ENCODE measurements at regions not wholly inside any gene's neighbourhood (a gene's known extent, or its start where the extent isn't known, plus 50 kb on each side); places are given as distances from the start of the nearest gene placed in this dataset.
"Not testable (repeated sequence)": the region's sequence is repeated elsewhere in the genome, so short reads cannot be mapped to it uniquely, and the experiment has no call there.

DNA sequence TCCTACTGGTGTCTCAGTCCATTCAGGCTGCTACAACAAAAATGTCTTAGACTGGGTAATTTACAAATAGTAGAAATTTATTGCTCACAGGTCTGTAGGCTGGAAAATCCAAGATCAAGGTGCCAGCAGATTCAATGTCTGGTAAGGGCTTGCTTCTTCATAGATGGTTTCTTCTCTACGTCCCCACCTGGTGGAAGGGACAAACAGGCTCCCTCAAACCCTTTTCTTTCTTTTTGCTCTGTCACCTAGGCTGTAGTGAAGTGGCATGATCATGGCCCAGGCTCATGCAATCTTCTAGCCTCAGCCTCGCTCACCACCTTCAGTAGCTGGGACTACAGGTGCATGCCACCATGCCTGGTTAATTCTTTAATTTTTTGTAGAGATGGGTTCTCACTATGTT, 106.8 kb upstream of the RPH3A start:
- ATAC-seq (ENCODE audit: low read depth in 2 of 2) (no peak), DNase-seq (peak in 1 of 3 donors; percentile 6)
- peaks cover 0 to 2% (median 0%) of the 10 kb centered on the region in 7 donors for H3K9me3 Mint-ChIP-seq
- H3K27ac Mint-ChIP-seq, result no peak overlapping the region
- H3K4me3 ChIP-seq (ENCODE audit: low read depth, low read length), result no peak overlapping the region
- H3K9me3 ChIP-seq (ENCODE audit: control insufficient read depth in 2 of 2, low read length in 2 of 2), result peaks cover 0 to 3% of the 10 kb centered on the region in 2 experiments
- no peaks in the 10 kb centered on the region for H3K4me1 ChIP-seq (ENCODE audit: control insufficient read depth, insufficient read depth, low read length, poor library complexity, severe bottlenecking)
- H3K36me3 Mint-ChIP-seq, result no peaks in the 10 kb centered on the region
- no peak overlapping the region for H3K27ac ChIP-seq (ENCODE audit: insufficient read depth, low read length, poor library complexity, severe bottlenecking)
- no peaks in the 10 kb centered on the region for H3K4me1 Mint-ChIP-seq
- H3K27me3 ChIP-seq (ENCODE audit: control insufficient read depth, insufficient read depth, low read length), result no peaks in the 10 kb centered on the region
- no peak overlapping the region for H3K4me3 Mint-ChIP-seq
- no peaks in the 10 kb centered on the region for H3K36me3 ChIP-seq (ENCODE audit: control insufficient read depth, insufficient read depth, low read length)
- H3K27me3 Mint-ChIP-seq, result peaks cover 33% of the 10 kb centered on the region

- no peak overlapping the region for H3K4me3 Mint-ChIP-seq
- H3K27me3 ChIP-seq (ENCODE audit: control insufficient read depth, insufficient read depth, low read length), result no peaks in the 10 kb centered on the region
- H3K4me1 ChIP-seq (ENCODE audit: control insufficient read depth, insufficient read depth, low read length, poor library complexity, severe bottlenecking), result no peaks in the 10 kb centered on the region
- H3K4me3 ChIP-seq (ENCODE audit: low read depth, low read length), result no peak overlapping the region
- peaks cover 0 to 2% (median 0%) of the 10 kb centered on the region in 7 donors for H3K9me3 Mint-ChIP-seq
- H3K27me3 Mint-ChIP-seq, result peaks cover 33% of the 10 kb centered on the region
- no peak overlapping the region for H3K27ac ChIP-seq (ENCODE audit: insufficient read depth, low read length, poor library complexity, severe bottlenecking)
- ATAC-seq (ENCODE audit: low read depth in 2 of 2) (no peak), DNase-seq (no peak)
- H3K27ac Mint-ChIP-seq, result no peak overlapping the region
- no peaks in the 10 kb centered on the region for H3K36me3 ChIP-seq (ENCODE audit: control insufficient read depth, insufficient read depth, low read length)
- H3K9me3 ChIP-seq (ENCODE audit: control insufficient read depth in 2 of 2, low read length in 2 of 2), result peaks cover 0 to 3% of the 10 kb centered on the region in 2 experiments
- H3K4me1 Mint-ChIP-seq, result no peaks in the 10 kb centered on the region
- H3K36me3 Mint-ChIP-seq, result no peaks in the 10 kb centered on the region
Observed at GRCh38 chr12:112685321-112685720, 106.2 kb upstream of the RPH3A start.

GRCh38 chr12:112686373-112686772, 105.2 kb upstream of the RPH3A start:
- peaks cover 0 to 3% of the 10 kb centered on the region in 2 experiments for H3K9me3 ChIP-seq (ENCODE audit: control insufficient read depth in 2 of 2, low read length in 2 of 2)
- no peak overlapping the region for H3K27ac ChIP-seq (ENCODE audit: insufficient read depth, low read length, poor library complexity, severe bottlenecking)
- Mint-ChIP-seq H3K9me3 (peaks cover 0 to 2% (median 0%) of the 10 kb centered on the region in 7 donors), H3K27me3 (peaks cover 32% of the 10 kb centered on the region), H3K4me1 (no peaks in the 10 kb centered on the region), H3K36me3 (no peaks in the 10 kb centered on the region), H3K4me3 (no peak overlapping the region), H3K27ac (peak overlapping the region in 1 of 3 donors; percentile 83)
- DNase-seq (no peak), ATAC-seq (ENCODE audit: low read depth in 2 of 2) (no peak)
- no peak overlapping the region for H3K4me3 ChIP-seq (ENCODE audit: low read depth, low read length)
- H3K36me3 ChIP-seq (ENCODE audit: control insufficient read depth, insufficient read depth, low read length), result no peaks in the 10 kb centered on the region
- H3K4me1 ChIP-seq (ENCODE audit: control insufficient read depth, insufficient read depth, low read length, poor library complexity, severe bottlenecking), result no peaks in the 10 kb centered on the region
- H3K27me3 ChIP-seq (ENCODE audit: control insufficient read depth, insufficient read depth, low read length), result no peaks in the 10 kb centered on the region

DNA sequence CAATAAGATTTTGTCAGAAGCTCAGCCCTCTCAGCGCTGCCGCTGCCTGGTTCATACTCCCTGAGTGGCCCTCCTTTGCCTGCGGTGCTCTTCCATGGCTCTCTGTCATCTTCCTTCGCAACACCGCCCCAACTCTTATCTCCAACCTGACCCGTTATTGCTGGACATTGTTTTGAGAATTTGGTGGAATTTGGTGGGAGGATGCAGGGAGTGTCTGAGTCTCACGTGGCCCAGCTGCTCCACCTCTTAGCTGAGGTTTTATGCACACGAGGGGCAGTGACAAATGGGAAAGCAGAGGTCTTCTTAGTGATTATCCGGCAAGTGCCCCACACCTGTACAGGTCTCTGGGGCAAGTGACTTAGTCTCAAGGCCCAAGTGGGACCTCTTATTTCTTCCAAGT, 97.5 kb upstream of the RPH3A start:
- ATAC-seq (ENCODE audit: low read depth in 2 of 2) (no peak), DNase-seq (no peak)
- H3K27ac Mint-ChIP-seq, result no peak overlapping the region
- Histone ChIP-seq H3K36me3 (ENCODE audit: control insufficient read depth, insufficient read depth, low read length) (no peaks in the 10 kb centered on the region), H3K27me3 (ENCODE audit: control insufficient read depth, insufficient read depth, low read length) (peaks cover 8% of the 10 kb centered on the region), H3K9me3 (ENCODE audit: control insufficient read depth in 2 of 2, low read length in 2 of 2) (no peaks in the 10 kb centered on the region), H3K4me1 (ENCODE audit: control insufficient read depth, insufficient read depth, low read length, poor library complexity, severe bottlenecking) (no peaks in the 10 kb centered on the region), H3K27ac (ENCODE audit: insufficient read depth, low read length, poor library complexity, severe bottlenecking) (no peak overlapping the region), H3K4me3 (ENCODE audit: low read depth, low read length) (no peak overlapping the region)
- no peaks in the 10 kb centered on the region for H3K4me1 Mint-ChIP-seq
- H3K36me3 Mint-ChIP-seq, result no peaks in the 10 kb centered on the region
- H3K27me3 Mint-ChIP-seq, result peaks cover 35% of the 10 kb centered on the region
- no peak overlapping the region for H3K4me3 Mint-ChIP-seq
- H3K9me3 Mint-ChIP-seq, result peaks cover 0 to 5% (median 2%) of the 10 kb centered on the region in 7 donors

- H3K27ac Mint-ChIP-seq; H3K4me1 ChIP-seq (ENCODE audit: control insufficient read depth, insufficient read depth, low read length, poor library complexity, severe bottlenecking); H3K36me3 ChIP-seq (ENCODE audit: control insufficient read depth, insufficient read depth, low read length); H3K9me3 Mint-ChIP-seq; H3K27ac ChIP-seq (ENCODE audit: insufficient read depth, low read length, poor library complexity, severe bottlenecking); H3K36me3 Mint-ChIP-seq; H3K4me1 Mint-ChIP-seq; H3K4me3 ChIP-seq (ENCODE audit: low read depth, low read length); ATAC-seq (ENCODE audit: low read depth in 2 of 2); H3K9me3 ChIP-seq (ENCODE audit: control insufficient read depth in 2 of 2, low read length in 2 of 2); H3K4me3 Mint-ChIP-seq; DNase-seq: not testable (repeated sequence)
- H3K27me3 Mint-ChIP-seq, result peaks cover 50% of the 10 kb centered on the region
- peaks cover 15% of the 10 kb centered on the region for H3K27me3 ChIP-seq (ENCODE audit: control insufficient read depth, insufficient read depth, low read length)
Observed at GRCh38 chr12:112697441-112697840, 94.1 kb upstream of the RPH3A start.

DNA sequence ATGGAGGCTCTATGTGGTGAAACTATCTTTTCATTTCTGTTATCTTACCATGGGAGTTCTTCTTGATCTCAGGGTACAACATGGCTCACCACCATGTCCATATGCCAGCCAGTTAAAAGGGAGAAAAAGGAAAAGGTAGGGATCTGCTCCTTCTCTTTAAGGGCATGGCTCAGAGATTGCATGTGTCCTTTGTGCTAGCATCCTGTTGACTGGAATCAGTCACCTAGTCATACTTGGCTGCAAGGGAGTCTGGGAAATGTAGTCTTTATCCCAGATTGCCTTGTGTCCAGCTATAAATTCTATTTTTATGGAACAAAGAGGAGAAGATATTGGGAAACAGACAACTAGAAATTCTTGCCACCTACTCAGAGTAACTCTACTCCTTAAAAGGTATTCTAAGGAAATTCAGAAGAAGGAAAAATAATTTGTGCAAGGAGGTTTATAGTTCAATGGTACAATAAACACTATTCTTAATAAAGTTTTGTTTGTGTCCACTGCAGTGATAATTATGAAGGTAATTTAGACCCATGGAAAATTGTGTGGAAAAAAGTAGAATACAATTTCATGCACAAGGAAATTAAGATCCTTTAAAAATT, 86.4 kb upstream of the RPH3A start:
- DNase-seq, result no peak
- Histone ChIP-seq H3K27me3 (ENCODE audit: control insufficient read depth, insufficient read depth, low read length) (peaks cover 9% of the 10 kb centered on the region), H3K4me1 (ENCODE audit: control insufficient read depth, insufficient read depth, low read length, poor library complexity, severe bottlenecking) (no peaks in the 10 kb centered on the region), H3K4me3 (ENCODE audit: low read depth, low read length) (no peak overlapping the region), H3K27ac (ENCODE audit: insufficient read depth, low read length, poor library complexity, severe bottlenecking) (no peak overlapping the region), H3K36me3 (ENCODE audit: control insufficient read depth, insufficient read depth, low read length) (no peaks in the 10 kb centered on the region), H3K9me3 (ENCODE audit: control insufficient read depth in 2 of 2, low read length in 2 of 2) (no peaks in the 10 kb centered on the region)
- Mint-ChIP-seq H3K4me1 (peaks cover 0 to 6% (median 0%) of the 10 kb centered on the region in 4 donors), H3K27ac (peak overlapping the region in 1 of 3 donors; percentile 55), H3K9me3 (peaks cover 0 to 4% (median 0%) of the 10 kb centered on the region in 7 donors), H3K4me3 (no peak overlapping the region), H3K36me3 (no peaks in the 10 kb centered on the region), H3K27me3 (peaks cover 29% of the 10 kb centered on the region)
- ATAC-seq (ENCODE audit: low read depth in 2 of 2), result no peak

DNA sequence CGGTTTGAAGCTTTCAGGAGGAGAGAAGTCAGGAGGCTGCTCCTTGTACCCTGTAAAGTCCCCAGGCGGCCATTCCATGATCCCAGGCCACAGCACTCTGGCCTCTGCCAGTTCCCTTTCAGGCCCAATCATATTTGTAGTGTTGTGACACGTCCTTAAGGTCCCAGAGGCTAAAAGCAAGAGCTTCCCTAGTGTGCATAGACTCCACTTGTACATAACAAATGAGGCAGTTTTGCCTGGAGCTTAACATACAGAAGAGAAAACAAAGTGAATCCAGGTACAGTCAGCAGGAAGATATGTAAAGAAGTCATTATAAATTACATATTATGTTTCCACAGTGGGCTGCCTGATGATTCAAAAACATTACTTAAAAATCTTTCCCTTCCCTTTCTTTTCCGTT, 81.1 kb upstream of the RPH3A start:
- no peaks in the 10 kb centered on the region for H3K9me3 ChIP-seq (ENCODE audit: control insufficient read depth in 2 of 2, low read length in 2 of 2)
- H3K27me3 Mint-ChIP-seq, result peaks cover 35% of the 10 kb centered on the region

DNA sequence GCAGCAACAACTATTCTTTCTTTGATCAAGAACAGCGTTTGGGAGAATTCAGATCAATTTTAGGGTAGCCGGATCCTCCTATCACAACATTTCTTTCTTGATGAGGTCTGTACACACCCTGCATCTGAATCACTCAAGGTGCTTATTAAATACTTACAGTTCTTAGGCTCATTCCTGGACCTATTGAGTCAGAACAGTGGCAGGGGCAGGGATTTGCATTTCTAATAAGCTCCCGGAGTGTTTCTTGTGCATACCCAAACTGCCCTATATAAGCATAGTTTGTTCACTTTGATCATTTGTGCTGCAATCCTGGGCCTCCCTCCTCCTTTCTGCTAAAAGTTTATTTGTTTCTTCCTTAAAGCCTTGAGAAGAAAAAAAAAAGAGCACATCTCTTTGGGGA, 80.5 kb upstream of the RPH3A start:
- H3K4me1 Mint-ChIP-seq, result peaks cover 0 to 4% (median 0%) of the 10 kb centered on the region in 4 donors
- no peaks in the 10 kb centered on the region for H3K36me3 Mint-ChIP-seq

More for the DNA sequence above, 81.1 kb upstream of the RPH3A start:
- no peaks in the 10 kb centered on the region for H3K36me3 ChIP-seq (ENCODE audit: control insufficient read depth, insufficient read depth, low read length)
- ATAC-seq (ENCODE audit: low read depth in 2 of 2) (no peak), DNase-seq (no peak)
- H3K4me1 ChIP-seq (ENCODE audit: control insufficient read depth, insufficient read depth, low read length, poor library complexity, severe bottlenecking), result no peaks in the 10 kb centered on the region
- no peak overlapping the region for H3K27ac ChIP-seq (ENCODE audit: insufficient read depth, low read length, poor library complexity, severe bottlenecking)
- Mint-ChIP-seq H3K27ac (peak overlapping the region in 1 of 3 donors; percentile 5), H3K36me3 (no peaks in the 10 kb centered on the region), H3K9me3 (peaks cover 0 to 4% (median 0%) of the 10 kb centered on the region in 7 donors), H3K4me1 (peaks cover 0 to 4% (median 0%) of the 10 kb centered on the region in 4 donors), H3K4me3 (no peak overlapping the region)
- no peak overlapping the region for H3K4me3 ChIP-seq (ENCODE audit: low read depth, low read length)
- H3K27me3 ChIP-seq (ENCODE audit: control insufficient read depth, insufficient read depth, low read length), result peaks cover 3% of the 10 kb centered on the region

More for the DNA sequence above, 80.5 kb upstream of the RPH3A start:
- H3K4me1 ChIP-seq (ENCODE audit: control insufficient read depth, insufficient read depth, low read length, poor library complexity, severe bottlenecking), result no peaks in the 10 kb centered on the region
- Mint-ChIP-seq H3K27me3 (peaks cover 35% of the 10 kb centered on the region), H3K27ac (peak overlapping the region in 1 of 3 donors; percentile 5), H3K4me3 (no peak overlapping the region), H3K9me3 (peaks cover 0 to 4% (median 0%) of the 10 kb centered on the region in 7 donors)
- no peak for ATAC-seq (ENCODE audit: low read depth in 2 of 2)
- H3K36me3 ChIP-seq (ENCODE audit: control insufficient read depth, insufficient read depth, low read length), result no peaks in the 10 kb centered on the region
- H3K4me3 ChIP-seq (ENCODE audit: low read depth, low read length), result no peak overlapping the region
- peaks cover 3% of the 10 kb centered on the region for H3K27me3 ChIP-seq (ENCODE audit: control insufficient read depth, insufficient read depth, low read length)
- no peaks in the 10 kb centered on the region for H3K9me3 ChIP-seq (ENCODE audit: control insufficient read depth in 2 of 2, low read length in 2 of 2)
- DNase-seq, result no peak
- H3K27ac ChIP-seq (ENCODE audit: insufficient read depth, low read length, poor library complexity, severe bottlenecking), result no peak overlapping the region
